ENCODE measurements at regions not wholly inside any gene's neighbourhood (a gene's known extent, or its start where the extent isn't known, plus 50 kb on each side); places are given as distances from the start of the nearest gene placed in this dataset.

- Histone ChIP-seq H3K27me3 (ENCODE audit: insufficient read depth, low read length, poor library complexity, severe bottlenecking) (no peaks in the 10 kb centered on the region), H3K9me3 (ENCODE audit: insufficient read depth, low read depth, low read length) (peaks cover 15% of the 10 kb centered on the region; the same call in 1 of the 2 replicates)
- TF ChIP-seq CTCF (conservative IDR thresholded peaks at IDR 0.05; ENCODE audit: low read length) (no peak), EZH2phosphoT487 (IDR thresholded peaks at IDR 0.05; ENCODE audit: borderline replicate concordance) (no peak)
Observed at GRCh38 chr11:134789104-134789503, 377.1 kb upstream of the B3GAT1 start.

GRCh38 chr11:134786636-134787035, 374.6 kb upstream of the B3GAT1 start:
- TF ChIP-seq CTCF (conservative IDR thresholded peaks at IDR 0.05; ENCODE audit: low read length): no peak
- TF ChIP-seq EZH2phosphoT487 (IDR thresholded peaks at IDR 0.05; ENCODE audit: borderline replicate concordance): no peak
- H3K4me1 ChIP-seq (ENCODE audit: insufficient read depth, low read length, poor library complexity, severe bottlenecking): no peaks in the 10 kb centered on the region
- H3K4me2 ChIP-seq (ENCODE audit: low read depth, low read length, poor library complexity, severe bottlenecking): no peak overlapping the region
- no peaks in the 10 kb centered on the region for H4K20me1 ChIP-seq (ENCODE audit: insufficient read depth, low read length, poor library complexity, severe bottlenecking)
- H3K9ac ChIP-seq (ENCODE audit: low read depth, low read length, poor library complexity, severe bottlenecking): no peak overlapping the region
- no peaks in the 10 kb centered on the region for H3K9me2 ChIP-seq (replicated peaks; ENCODE audit: low read depth, low read length)
- no peaks in the 10 kb centered on the region for H3K79me2 ChIP-seq (ENCODE audit: insufficient read depth, low read length)
- no peaks in the 10 kb centered on the region for H3K27me3 ChIP-seq (ENCODE audit: insufficient read depth, low read length, poor library complexity, severe bottlenecking)
- H3K9me3 ChIP-seq (ENCODE audit: insufficient read depth, low read depth, low read length): peaks cover 14% of the 10 kb centered on the region; the same call in 1 of the 2 replicates
- H2AFZ ChIP-seq (ENCODE audit: low read length): no peak overlapping the region
- no peaks in the 10 kb centered on the region for H3F3A ChIP-seq (ENCODE audit: low read depth)
- no peaks in the 10 kb centered on the region for H3K36me3 ChIP-seq (ENCODE audit: insufficient read depth, low read length)
- no peak overlapping the region for H3K4me3 ChIP-seq (ENCODE audit: low read length, poor library complexity, severe bottlenecking)

More at GRCh38 chr11:134789104-134789503, 377.1 kb upstream of the B3GAT1 start:
- Histone ChIP-seq H3F3A (ENCODE audit: low read depth) (no peaks in the 10 kb centered on the region), H3K36me3 (ENCODE audit: insufficient read depth, low read length) (no peaks in the 10 kb centered on the region), H3K4me3 (ENCODE audit: low read length, poor library complexity, severe bottlenecking) (no peak overlapping the region), H3K9me2 (replicated peaks; ENCODE audit: low read depth, low read length) (no peaks in the 10 kb centered on the region), H4K20me1 (ENCODE audit: insufficient read depth, low read length, poor library complexity, severe bottlenecking) (no peaks in the 10 kb centered on the region), H3K9ac (ENCODE audit: low read depth, low read length, poor library complexity, severe bottlenecking) (no peak overlapping the region), H2AFZ (ENCODE audit: low read length) (no peak overlapping the region), H3K4me1 (ENCODE audit: insufficient read depth, low read length, poor library complexity, severe bottlenecking) (no peaks in the 10 kb centered on the region), H3K79me2 (ENCODE audit: insufficient read depth, low read length) (no peaks in the 10 kb centered on the region), H3K4me2 (ENCODE audit: low read depth, low read length, poor library complexity, severe bottlenecking) (no peak overlapping the region)

GRCh38 chr11:134785660-134786284, 373.7 kb upstream of the B3GAT1 start:
- no peak overlapping the region for H3K4me2 ChIP-seq (ENCODE audit: low read depth, low read length, poor library complexity, severe bottlenecking)
- no peak overlapping the region for H2AFZ ChIP-seq (ENCODE audit: low read length)
- H3F3A ChIP-seq (ENCODE audit: low read depth): no peaks in the 10 kb centered on the region
- no peaks in the 10 kb centered on the region for H3K9me2 ChIP-seq (replicated peaks; ENCODE audit: low read depth, low read length)
- no peaks in the 10 kb centered on the region for H3K36me3 ChIP-seq (ENCODE audit: insufficient read depth, low read length)
- peaks cover 14% of the 10 kb centered on the region for H3K9me3 ChIP-seq (ENCODE audit: insufficient read depth, low read depth, low read length)
- TF ChIP-seq CTCF (conservative IDR thresholded peaks at IDR 0.05; ENCODE audit: low read length) (no peak), EZH2phosphoT487 (IDR thresholded peaks at IDR 0.05; ENCODE audit: borderline replicate concordance) (no peak)
- H3K79me2 ChIP-seq (ENCODE audit: insufficient read depth, low read length): no peaks in the 10 kb centered on the region
- H3K9ac ChIP-seq (ENCODE audit: low read depth, low read length, poor library complexity, severe bottlenecking): no peak overlapping the region
- no peaks in the 10 kb centered on the region for H4K20me1 ChIP-seq (ENCODE audit: insufficient read depth, low read length, poor library complexity, severe bottlenecking)
- H3K4me1 ChIP-seq (ENCODE audit: insufficient read depth, low read length, poor library complexity, severe bottlenecking): no peaks in the 10 kb centered on the region
- no peaks in the 10 kb centered on the region for H3K27me3 ChIP-seq (ENCODE audit: insufficient read depth, low read length, poor library complexity, severe bottlenecking)
- no peak overlapping the region for H3K4me3 ChIP-seq (ENCODE audit: low read length, poor library complexity, severe bottlenecking)

All from Loucy (cell line).